HG03066 (cell line): ENCODE measurements at regions not wholly inside any gene's neighbourhood (a gene's known extent, or its start where the extent isn't known, plus 50 kb on each side); places are given as distances from the start of the nearest gene placed in this dataset.
"Not testable (repeated sequence)": the region's sequence is repeated elsewhere in the genome, so short reads cannot be mapped to it uniquely, and the experiment has no call there.

Experiments used
- ATAC-seq: cut with Tn5 transposase; IDR thresholded peaks from one replicate; pipeline ENCODE4 v1.9.1; 2021; ENCODE audit warnings: low read depth; ENCODE audit not compliant: unreplicated experiment

DNA sequence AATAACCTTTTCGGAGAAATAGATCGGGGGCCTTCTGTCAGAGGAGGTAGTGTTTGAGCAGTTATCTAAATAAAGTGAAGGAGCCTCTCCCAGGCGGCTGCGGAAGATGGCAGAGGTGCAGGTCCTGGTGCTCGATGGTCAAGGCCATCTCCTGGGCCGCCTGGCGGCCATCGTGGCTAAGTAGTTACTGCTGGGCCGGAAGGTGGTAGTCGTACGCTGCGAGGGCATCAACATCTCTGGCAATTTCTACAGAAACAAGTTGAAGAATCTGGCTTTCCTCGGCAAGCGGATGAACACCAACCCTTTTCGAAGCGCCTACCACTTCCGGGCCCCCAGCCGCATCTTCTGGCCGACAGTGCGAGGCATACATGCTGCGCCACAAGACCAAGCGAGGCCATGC, 186.1 kb downstream of the KTN1 start:
- no peak for ATAC-seq

GRCh38 chr14:55767286-55767685, 187.3 kb downstream of the KTN1 start:
- no peak for ATAC-seq

DNA sequence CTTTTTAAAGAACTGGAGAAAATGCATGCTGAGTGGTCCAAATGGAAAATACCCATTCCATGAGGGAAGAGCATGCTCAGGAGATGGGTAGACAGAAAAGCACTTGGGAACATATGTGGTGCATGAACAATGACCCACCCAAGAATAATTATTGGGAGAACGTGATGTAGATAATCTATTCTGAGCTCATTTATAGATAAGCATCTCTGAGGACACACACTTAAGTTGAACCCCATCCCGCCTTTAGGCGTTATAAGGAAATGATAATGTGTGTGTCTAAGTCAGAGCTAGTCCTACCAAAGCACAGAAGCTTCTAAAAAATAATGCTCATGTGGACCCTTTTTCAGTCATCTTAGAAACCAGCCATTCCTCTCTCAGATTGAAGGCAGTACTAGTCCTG, 189.9 kb downstream of the KTN1 start:
- ATAC-seq = no peak

DNA sequence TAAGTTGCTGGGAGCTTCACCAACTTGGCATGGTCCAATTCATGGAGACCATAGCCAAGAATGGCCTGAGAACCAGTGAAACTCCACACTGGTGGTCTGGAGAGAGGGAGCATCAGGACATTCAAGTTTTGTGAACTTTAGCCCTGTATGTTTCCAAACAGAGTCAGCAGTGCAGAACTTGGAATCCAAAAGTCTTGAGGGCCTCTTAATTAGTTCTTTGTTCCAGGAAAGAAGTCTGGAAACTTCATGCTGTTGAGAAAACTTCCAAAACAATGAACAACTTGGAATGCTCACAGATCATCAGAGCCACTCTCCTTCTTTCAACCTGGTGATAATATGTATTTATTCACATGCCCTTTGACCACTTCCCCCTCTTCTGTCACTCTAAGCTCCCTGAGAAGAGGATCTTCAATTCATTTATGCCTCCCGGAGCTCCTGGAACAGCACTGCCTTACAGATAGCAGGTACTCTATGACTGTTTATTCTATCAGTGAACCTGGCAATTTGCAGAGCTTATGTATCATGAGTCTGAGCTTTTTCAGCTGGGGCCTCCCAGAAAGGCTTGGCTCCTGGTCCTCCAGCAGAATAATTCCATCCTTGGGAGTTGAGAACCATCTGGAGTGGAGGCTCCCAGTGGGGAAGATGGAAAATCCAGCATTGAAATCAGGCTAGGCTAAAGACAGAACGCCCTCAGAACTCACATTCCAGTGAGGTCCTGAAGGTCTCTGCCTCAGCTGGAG, 191.4 kb downstream of the KTN1 start:
- no peak for ATAC-seq

DNA sequence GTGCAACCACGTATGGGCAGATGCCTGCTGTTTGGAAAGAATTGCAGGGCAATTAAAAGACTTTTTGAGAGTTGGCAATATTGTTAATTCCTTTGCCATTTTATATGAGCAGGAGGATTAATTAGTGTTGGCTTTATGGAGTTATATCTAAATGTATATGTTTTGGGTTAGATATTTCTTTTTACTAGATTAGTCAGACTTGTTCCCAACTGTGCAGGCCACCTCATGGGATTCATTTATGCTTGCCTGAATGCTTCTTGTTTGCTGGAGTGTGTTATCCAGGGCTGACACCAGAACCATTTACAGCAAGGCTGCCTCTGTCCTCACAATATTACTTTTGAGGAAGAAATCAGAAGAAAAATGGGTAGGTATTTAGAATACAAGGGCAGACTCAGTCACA, 192.5 kb downstream of the KTN1 start:
- no peak for ATAC-seq

DNA sequence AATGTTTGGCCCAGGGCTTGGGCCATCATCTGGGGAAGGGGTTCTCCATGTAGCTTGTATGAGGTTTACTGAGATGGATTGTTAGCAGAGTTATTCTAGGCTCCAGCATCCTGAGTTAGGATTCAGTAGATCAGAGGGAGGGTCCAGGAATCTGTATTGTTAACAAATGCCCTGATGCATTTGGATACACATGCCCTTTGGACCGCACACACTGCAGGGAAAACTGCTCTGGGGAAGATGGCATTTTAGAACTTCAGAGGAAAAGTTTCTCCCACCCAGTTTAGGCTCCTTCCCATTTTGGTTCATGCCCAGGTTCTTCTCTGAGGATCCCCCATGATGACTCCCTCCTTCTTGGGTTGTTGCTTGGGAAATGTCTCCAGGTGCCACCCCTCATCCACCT, 193.3 kb downstream of the KTN1 start:
- ATAC-seq = no peak

- no peak for ATAC-seq
Measured at GRCh38 chr14:55773984-55774545, 194.1 kb downstream of the KTN1 start.

DNA sequence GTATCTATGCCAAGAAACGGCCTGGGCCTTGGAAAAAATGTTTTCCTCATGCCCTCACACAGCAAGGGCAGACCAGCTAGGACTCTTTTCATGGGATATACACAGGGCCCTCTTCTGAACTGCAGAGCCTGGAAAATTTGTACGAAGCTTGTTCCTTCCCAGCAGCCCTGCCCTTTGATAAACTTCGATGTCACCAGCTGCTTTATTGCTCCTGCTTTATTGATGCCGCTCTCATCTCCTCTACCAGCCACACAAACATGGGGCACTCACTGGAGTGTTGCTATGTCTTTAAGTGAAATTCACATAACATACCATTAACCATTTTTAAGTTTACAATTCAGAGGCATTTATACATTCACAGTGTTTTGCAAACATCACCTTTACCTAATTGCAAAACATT, 197.9 kb downstream of the KTN1 start:
- ATAC-seq = no peak

- ATAC-seq = no peak
Measured at GRCh38 chr14:55780156-55780946, 200.3 kb downstream of the KTN1 start.

- no peak for ATAC-seq
Measured at GRCh38 chr14:55781046-55781445, 201.0 kb downstream of the KTN1 start.

DNA sequence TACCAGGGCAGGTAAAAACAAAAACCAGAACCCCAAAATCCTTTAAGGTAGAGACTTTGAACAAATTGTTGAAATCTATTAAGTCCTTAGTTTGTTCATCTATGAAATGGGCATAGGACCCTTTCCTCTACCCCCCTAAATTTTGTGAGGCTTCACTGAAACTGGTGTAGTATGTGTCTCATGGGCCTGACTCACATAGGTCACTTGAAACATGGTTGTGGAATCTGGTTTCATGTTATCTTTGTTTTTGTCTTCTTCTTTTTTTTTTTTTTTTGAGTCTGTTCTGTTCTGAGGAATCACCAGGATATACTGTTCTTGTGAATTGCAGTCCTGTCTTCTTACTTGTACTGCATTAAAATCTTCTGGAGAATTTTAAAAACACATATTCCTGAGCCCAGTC, 202.2 kb downstream of the KTN1 start:
- ATAC-seq = no peak

DNA sequence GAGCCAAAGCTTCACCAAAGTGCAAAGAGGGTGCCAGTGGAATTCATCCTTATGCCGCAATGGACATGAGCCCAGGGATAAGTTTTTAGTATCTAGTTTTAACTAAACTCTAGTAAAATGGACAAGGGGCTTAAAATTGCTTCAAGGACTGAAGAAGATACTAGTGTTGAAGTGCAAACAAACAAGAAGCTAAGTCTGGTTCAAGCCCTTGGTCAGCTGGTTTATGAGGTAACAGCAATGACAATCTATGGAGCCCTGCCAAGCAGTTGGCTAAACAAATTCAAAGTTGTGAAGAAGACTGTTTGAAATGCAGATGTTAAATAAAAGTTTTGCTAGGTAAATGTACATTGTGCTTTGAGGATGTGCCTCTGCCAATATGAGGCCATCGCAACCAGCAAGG, 209.4 kb downstream of the KTN1 start:
- no peak for ATAC-seq

- ATAC-seq = no peak
Measured at GRCh38 chr14:55794655-55795595, 214.9 kb downstream of the KTN1 start.

- not testable (repeated sequence) for ATAC-seq
Measured at GRCh38 chr14:55796513-55796912, 216.5 kb downstream of the KTN1 start.

- ATAC-seq = no peak
Measured at GRCh38 chr14:55798406-55798805, 218.4 kb downstream of the KTN1 start.

DNA sequence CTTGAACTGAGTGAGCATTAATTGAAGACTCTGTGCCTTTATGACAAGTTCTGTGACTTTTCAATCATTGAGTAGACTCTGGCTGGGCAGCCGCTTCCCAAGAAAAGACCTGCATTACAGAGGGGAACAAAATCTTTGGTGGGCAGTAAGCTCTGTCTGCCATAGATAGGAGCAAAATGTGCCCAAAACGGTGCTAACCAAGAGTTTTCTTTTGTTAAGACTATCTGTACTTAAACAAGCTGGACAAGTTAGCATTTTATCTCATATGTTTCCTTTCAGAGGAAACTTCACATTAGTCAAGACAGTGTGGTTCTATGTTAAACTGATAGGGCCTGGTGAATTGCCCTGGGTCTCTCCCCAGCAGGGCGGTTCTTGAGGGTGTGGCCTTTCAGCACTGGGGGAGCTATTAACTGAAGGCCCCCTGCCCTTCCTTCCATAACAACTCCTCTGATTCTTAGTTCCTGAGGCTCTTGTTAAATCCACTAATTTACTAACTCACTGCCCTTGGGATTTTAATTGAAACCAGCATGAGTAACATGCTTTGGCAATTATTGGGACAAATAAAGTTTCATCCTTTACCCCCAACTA, 219.6 kb downstream of the KTN1 start:
- ATAC-seq = no peak

DNA sequence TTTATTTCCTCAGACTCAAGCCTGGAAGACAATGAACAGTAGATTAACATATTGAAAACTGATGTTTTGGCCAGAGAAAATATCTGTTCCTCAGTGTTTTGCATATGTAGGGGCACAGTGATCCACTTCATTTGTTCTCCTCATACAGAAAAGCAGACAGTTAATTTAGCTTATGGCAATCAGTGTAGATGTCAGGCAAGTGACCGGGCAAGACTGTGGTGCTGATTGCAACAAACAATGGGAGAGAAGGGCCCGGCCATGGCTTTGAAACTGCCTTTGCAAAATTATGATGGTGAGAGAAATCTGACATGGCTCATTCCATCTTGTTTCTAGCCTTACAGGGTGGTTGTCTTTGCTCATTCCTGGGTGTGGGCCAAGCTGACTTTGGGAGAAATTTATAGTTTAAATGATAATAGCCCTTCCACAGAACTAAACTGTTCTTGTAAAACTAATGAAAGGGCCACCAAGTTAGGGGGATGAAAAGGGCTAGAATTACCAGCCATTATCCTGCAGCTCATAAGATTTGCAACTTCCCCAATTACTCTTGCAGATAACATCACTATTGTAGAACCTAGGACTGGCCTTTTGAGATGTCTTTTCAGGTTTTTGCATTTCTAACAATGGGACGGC, 220.3 kb downstream of the KTN1 start:
- ATAC-seq = no peak

DNA sequence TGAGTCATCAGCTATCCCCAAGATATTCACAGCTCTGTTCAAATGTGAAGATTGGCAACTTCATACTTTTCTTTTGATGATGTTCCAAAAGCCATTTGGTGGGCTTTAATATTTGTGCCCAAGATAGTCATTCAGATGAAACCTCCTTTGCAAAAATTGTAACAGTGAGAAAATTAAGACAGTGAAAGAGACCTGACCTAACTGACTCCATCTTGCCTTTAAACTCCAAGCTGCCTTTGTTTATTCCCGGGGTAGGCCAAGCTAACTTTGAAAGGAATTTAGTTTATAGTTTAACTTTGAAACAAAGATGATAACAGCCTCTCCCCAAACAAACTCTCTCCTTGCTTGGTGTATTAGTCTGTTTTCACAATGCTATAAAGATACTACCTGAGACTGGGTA, 221.1 kb downstream of the KTN1 start:
- ATAC-seq = no peak

- ATAC-seq = no peak
Measured at GRCh38 chr14:55802986-55803872, 223.2 kb downstream of the KTN1 start.
